ENCODE measurements at regions not wholly inside any gene's neighbourhood (a gene's known extent, or its start where the extent isn't known, plus 50 kb on each side); places are given as distances from the start of the nearest gene placed in this dataset.

GRCh38 chr16:51638339-51639135 lies 487.5 kb upstream of the SALL1 start:
- TF ChIP-seq, protein P1, sequence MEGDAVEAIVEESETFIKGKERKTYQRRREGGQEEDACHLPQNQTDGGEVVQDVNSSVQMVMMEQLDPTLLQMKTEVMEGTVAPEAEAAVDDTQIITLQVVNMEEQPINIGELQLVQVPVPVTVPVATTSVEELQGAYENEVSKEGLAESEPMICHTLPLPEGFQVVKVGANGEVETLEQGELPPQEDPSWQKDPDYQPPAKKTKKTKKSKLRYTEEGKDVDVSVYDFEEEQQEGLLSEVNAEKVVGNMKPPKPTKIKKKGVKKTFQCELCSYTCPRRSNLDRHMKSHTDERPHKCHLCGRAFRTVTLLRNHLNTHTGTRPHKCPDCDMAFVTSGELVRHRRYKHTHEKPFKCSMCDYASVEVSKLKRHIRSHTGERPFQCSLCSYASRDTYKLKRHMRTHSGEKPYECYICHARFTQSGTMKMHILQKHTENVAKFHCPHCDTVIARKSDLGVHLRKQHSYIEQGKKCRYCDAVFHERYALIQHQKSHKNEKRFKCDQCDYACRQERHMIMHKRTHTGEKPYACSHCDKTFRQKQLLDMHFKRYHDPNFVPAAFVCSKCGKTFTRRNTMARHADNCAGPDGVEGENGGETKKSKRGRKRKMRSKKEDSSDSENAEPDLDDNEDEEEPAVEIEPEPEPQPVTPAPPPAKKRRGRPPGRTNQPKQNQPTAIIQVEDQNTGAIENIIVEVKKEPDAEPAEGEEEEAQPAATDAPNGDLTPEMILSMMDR (conservative IDR thresholded peaks at IDR 0.05; ENCODE audit: low read length), result no peak
- TF ChIP-seq EZH2phosphoT487 (IDR thresholded peaks at IDR 0.05; ENCODE audit: borderline replicate concordance, low read depth, low read length), result no peak

Data from OCI-LY7 (cell line).